Vagina (tissue), 2 donors: ENCODE measurements at regions not wholly inside any gene's neighbourhood (a gene's known extent, or its start where the extent isn't known, plus 50 kb on each side); places are given as distances from the start of the nearest gene placed in this dataset.

Source experiments
- POLR2A ChIP-seq, 2 donors: fragments of 450-650 bp; IDR thresholded peaks; one replicate each; pipeline ENCODE4 v1.6.1; 2017; ENCODE audit warnings: antibody characterized with exemption in 2 of 2, mild to moderate bottlenecking in 2 of 2, moderate library complexity in 2 of 2
- TF ChIP-seq, protein P1 (sequence below), 3 experiments: fragments of 450-650 bp in 2 of 3; fragments of 200-600 bp in 1 of 3; sonication (generic) in 1 of 3; IDR thresholded peaks; one replicate each; pipeline ENCODE4 v1.5.1; 2017 to 2019; ENCODE audit warnings: antibody characterized with exemption in 3 of 3, mild to moderate bottlenecking in 2 of 3, moderate library complexity in 2 of 3

DNA sequence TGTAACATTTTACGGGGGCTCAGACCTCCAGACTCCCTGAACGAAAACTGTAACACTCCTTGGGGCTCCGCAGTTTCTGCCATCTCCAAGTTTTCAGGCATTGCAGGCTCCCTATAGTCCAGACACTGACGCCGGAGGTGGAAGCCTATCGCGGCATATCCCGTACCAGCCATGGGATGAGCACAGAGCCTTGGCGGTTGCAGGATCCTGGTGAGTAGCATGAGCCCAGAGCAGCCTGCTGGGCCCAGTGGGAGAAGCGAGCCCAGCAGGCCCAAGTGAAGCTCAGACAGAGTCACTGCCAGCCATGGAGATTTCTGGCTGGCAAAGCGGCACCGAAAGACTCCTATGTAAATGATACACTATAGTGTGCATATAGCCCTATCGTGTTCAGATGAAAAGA, 446.8 kb downstream of the COL11A1 start:
- TF ChIP-seq, protein P1, sequence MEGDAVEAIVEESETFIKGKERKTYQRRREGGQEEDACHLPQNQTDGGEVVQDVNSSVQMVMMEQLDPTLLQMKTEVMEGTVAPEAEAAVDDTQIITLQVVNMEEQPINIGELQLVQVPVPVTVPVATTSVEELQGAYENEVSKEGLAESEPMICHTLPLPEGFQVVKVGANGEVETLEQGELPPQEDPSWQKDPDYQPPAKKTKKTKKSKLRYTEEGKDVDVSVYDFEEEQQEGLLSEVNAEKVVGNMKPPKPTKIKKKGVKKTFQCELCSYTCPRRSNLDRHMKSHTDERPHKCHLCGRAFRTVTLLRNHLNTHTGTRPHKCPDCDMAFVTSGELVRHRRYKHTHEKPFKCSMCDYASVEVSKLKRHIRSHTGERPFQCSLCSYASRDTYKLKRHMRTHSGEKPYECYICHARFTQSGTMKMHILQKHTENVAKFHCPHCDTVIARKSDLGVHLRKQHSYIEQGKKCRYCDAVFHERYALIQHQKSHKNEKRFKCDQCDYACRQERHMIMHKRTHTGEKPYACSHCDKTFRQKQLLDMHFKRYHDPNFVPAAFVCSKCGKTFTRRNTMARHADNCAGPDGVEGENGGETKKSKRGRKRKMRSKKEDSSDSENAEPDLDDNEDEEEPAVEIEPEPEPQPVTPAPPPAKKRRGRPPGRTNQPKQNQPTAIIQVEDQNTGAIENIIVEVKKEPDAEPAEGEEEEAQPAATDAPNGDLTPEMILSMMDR (IDR thresholded peaks at IDR 0.05): no peak
- TF ChIP-seq POLR2A (IDR thresholded peaks at IDR 0.05): no peak
